ENCODE measurements at regions not wholly inside any gene's neighbourhood (a gene's known extent, or its start where the extent isn't known, plus 50 kb on each side); places are given as distances from the start of the nearest gene placed in this dataset.

DNA sequence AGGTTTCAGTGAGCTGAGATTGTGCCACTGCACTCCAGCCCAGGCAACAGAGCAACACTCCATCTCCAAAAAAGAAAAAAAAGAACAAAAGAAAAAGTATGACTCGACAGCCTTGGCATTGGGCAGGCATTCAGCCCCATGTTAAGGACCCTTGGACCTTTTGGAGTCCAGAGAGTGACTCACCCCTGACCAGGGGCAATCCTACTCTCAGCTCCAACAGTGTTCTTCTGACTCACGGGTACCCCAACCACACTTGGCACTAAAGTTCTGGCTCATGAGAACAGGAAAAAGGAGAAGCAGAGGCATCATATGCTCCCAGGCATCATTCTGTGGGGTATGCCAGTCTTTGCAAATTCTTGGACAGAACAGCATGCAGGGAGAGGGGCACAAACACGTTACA lies 252.4 kb upstream of the HES1 start:
- TF ChIP-seq, protein P1, sequence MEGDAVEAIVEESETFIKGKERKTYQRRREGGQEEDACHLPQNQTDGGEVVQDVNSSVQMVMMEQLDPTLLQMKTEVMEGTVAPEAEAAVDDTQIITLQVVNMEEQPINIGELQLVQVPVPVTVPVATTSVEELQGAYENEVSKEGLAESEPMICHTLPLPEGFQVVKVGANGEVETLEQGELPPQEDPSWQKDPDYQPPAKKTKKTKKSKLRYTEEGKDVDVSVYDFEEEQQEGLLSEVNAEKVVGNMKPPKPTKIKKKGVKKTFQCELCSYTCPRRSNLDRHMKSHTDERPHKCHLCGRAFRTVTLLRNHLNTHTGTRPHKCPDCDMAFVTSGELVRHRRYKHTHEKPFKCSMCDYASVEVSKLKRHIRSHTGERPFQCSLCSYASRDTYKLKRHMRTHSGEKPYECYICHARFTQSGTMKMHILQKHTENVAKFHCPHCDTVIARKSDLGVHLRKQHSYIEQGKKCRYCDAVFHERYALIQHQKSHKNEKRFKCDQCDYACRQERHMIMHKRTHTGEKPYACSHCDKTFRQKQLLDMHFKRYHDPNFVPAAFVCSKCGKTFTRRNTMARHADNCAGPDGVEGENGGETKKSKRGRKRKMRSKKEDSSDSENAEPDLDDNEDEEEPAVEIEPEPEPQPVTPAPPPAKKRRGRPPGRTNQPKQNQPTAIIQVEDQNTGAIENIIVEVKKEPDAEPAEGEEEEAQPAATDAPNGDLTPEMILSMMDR (IDR thresholded peaks at IDR 0.05; ENCODE audit: low read depth, low read length, missing input control) = no peak
- TF ChIP-seq, protein P2, sequence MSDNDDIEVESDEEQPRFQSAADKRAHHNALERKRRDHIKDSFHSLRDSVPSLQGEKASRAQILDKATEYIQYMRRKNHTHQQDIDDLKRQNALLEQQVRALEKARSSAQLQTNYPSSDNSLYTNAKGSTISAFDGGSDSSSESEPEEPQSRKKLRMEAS (IDR thresholded peaks at IDR 0.05) = no peak
- no peak for TF ChIP-seq RAD21 (IDR thresholded peaks at IDR 0.05)
- no peak for TF ChIP-seq RXRA (IDR thresholded peaks at IDR 0.05)
- TF ChIP-seq TAF1 (conservative IDR thresholded peaks at IDR 0.05) = no peak
- no peak for TF ChIP-seq SP1 (IDR thresholded peaks at IDR 0.05)
- TF ChIP-seq GABPA (IDR thresholded peaks at IDR 0.05 in 1 of 2, conservative IDR thresholded peaks at IDR 0.05 in 1 of 2) = no peak
- no peak for TF ChIP-seq YY1 (IDR thresholded peaks at IDR 0.05)
- TF ChIP-seq EGR1 (IDR thresholded peaks at IDR 0.05; ENCODE audit: low read depth in 2 of 2) = no peak
- TF ChIP-seq, protein P3, sequence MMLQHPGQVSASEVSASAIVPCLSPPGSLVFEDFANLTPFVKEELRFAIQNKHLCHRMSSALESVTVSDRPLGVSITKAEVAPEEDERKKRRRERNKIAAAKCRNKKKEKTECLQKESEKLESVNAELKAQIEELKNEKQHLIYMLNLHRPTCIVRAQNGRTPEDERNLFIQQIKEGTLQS (IDR thresholded peaks at IDR 0.05) = no peak

All from liver (tissue), 3 donors.